HepG2 (cell line): ENCODE measurements at regions not wholly inside any gene's neighbourhood (a gene's known extent, or its start where the extent isn't known, plus 50 kb on each side); places are given as distances from the start of the nearest gene placed in this dataset.

Experiments used
- CTCF ChIP-seq: sonication (generic); formaldehyde crosslinking; IDR thresholded peaks from 2 replicates; pipeline ENCODE4 v1.5.0; 2020; ENCODE audit warnings: mild to moderate bottlenecking, missing genetic modification reagents, moderate library complexity
- RAD21 ChIP-seq: fragments of 450-650 bp; formaldehyde crosslinking; IDR thresholded peaks from 2 replicates; pipeline ENCODE4 v1.5.0; 2020; ENCODE audit warnings: mild to moderate bottlenecking
- SRSF1 ChIP-seq: fragments of 200-400 bp; formaldehyde crosslinking; optimal IDR thresholded peaks from 2 replicates; pipeline ENCODE3; 2017; ENCODE audit warnings: mild to moderate bottlenecking, low read depth, low read length, moderate library complexity
- TBX3 ChIP-seq: fragments of 450-650 bp; IDR thresholded peaks from 2 replicates; pipeline ENCODE4 v1.6.1; 2017; ENCODE audit warnings: antibody characterized with exemption, mild to moderate bottlenecking, inconsistent platforms, borderline replicate concordance
- ZNF10 ChIP-seq: sonication (generic); formaldehyde crosslinking; IDR thresholded peaks from 2 replicates; pipeline ENCODE4 v1.4.0; 2020; ENCODE audit warnings: mild to moderate bottlenecking, low read depth, missing genetic modification reagents, borderline replicate concordance
- TF ChIP-seq, protein P1 (sequence below): sonication (generic); formaldehyde crosslinking; IDR thresholded peaks from 2 replicates; pipeline ENCODE4 v1.8.1; 2023; ENCODE audit warnings: missing genetic modification reagents, inconsistent platforms, borderline replicate concordance

DNA sequence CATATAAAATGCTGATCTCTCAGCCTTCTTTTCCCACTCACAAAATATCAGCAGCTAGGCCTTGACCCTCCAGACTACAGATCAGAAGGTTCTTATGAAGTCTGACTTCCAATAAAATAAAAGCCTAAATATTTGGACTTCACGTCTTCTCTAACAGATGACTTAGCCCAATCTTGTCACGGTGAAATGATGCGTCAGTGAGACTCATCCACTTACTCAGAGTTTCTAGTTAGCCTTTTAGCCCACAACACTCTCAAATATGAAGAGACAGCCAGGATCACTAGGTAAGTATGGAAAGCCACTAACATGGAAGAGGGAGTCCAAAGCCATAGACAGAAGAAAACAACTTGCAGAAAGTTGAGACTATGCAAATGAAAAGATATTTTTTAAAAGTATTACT is 601.2 kb downstream of the PYDC2 start:
- TF ChIP-seq ZNF10 (CRISPR knock-in tag), result no peak
- no peak for TF ChIP-seq TBX3
- TF ChIP-seq RAD21, result no peak
- TF ChIP-seq SRSF1, result no peak
- TF ChIP-seq CTCF (CRISPR knock-in tag), result no peak
- TF ChIP-seq, protein P1, sequence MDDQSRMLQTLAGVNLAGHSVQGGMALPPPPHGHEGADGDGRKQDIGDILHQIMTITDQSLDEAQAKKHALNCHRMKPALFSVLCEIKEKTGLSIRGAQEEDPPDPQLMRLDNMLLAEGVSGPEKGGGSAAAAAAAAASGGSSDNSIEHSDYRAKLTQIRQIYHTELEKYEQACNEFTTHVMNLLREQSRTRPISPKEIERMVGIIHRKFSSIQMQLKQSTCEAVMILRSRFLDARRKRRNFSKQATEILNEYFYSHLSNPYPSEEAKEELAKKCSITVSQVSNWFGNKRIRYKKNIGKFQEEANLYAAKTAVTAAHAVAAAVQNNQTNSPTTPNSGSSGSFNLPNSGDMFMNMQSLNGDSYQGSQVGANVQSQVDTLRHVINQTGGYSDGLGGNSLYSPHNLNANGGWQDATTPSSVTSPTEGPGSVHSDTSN, result no peak
